GM19023 (cell line): ENCODE measurements at regions not wholly inside any gene's neighbourhood (a gene's known extent, or its start where the extent isn't known, plus 50 kb on each side); places are given as distances from the start of the nearest gene placed in this dataset.

Experiments used
- ATAC-seq: cut with Tn5 transposase; IDR thresholded peaks from one replicate; pipeline ENCODE4 v1.9.1; 2021; ENCODE audit warnings: mild to moderate bottlenecking, moderate library complexity; ENCODE audit not compliant: unreplicated experiment

DNA sequence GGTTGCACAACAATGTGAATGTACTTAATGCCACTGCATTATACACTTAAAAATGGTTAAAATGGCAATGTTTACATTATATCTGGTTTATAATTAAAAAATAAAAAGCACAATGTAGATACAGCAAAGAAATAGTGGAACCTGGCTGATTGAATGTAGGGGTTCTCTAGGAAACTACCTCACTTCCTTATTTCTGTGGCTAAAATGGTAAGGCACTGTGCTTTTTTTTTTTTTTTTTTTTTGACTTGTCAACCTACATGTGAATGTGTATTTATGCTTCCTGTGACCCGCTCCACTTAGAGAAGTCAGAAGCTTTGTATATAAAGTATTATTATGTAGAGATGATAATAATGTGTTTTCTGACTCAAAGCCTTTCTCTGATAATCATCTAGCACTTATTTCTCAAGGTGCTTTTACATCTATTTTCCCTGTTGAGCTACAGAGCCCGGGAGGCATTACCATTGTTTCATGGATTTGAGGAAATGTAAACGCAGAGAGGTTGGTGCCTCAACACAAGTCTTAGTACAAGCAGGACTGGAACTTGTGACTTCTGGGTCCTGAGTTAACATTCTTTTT lies 55.0 kb downstream of the SOX4 start:
- ATAC-seq = no peak

DNA sequence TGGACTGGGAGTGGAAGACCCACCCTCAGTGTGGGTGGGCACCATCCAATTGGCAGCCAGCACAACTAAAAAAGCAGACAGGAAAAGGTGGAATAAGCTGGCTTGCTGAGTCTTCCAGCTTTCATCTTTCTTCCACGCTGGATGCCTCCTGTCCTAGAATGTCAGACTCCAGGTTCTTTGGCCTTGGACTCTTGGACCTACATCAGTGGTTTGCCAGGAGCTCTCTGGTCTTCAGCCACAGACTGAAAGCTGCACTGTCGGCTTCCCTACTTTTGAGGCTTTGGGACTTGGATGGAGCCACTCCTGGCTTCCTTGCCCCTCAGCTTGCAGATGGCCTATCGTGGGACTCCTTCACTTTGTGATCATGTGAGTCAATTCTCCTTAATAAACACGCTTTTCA lies 59.8 kb downstream of the SOX4 start:
- ATAC-seq = no peak

DNA sequence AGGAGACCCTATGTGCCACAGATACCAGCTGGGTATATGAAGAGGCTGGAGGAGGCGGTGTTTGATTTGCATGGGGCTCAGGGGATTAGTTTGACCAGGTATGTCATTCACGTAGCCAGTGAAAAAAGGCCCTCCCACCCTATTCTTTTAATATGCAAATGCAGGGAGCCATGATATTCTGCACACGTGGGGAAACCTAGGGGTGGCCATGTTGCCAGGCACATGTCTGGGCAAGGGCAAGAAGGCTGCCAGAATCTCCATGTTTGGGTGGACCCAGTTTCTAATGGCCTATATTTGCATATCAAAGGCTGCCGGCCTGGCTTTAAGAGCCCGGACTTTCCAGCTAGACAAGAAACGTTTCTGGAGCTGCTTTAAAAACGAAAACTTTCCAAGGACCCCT lies 60.4 kb downstream of the SOX4 start:
- no peak for ATAC-seq

DNA sequence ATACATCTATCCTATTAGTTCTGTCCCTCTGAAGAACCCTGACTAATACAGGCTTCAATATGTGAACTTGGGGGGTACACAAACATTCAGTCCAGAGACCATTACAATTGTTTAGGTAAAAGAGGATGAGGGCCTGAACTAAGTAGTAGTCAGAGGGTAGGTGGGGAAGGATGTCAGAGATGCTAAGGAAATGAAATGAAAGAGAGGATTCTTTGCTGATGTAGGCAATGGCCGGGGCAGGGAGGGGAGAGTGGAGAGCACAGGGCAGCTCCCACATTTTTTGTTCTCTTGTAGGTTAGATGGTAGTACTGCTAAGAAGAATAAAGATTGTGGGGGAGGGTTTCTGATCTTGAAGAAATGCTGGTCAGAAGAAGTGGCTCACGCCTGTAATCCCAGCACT lies 60.8 kb downstream of the SOX4 start:
- ATAC-seq = no peak

DNA sequence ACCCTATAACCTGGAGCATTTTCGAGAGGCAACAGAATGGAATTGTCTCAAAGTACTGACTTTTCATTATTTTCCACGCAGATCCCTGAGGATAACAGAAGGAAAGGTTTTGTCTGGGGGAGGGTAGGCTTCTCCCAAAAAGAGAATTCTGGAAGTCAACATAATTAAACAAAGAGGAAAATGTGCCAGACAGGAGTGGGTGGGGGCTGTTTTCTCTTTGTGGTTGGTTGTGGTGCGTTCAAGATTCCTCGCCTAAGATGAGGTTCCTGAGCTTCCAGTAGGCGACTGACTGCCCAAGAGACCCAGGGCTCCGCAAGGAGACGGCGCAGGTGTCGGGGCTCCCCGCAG lies 70.4 kb downstream of the SOX4 start:
- ATAC-seq = no peak

DNA sequence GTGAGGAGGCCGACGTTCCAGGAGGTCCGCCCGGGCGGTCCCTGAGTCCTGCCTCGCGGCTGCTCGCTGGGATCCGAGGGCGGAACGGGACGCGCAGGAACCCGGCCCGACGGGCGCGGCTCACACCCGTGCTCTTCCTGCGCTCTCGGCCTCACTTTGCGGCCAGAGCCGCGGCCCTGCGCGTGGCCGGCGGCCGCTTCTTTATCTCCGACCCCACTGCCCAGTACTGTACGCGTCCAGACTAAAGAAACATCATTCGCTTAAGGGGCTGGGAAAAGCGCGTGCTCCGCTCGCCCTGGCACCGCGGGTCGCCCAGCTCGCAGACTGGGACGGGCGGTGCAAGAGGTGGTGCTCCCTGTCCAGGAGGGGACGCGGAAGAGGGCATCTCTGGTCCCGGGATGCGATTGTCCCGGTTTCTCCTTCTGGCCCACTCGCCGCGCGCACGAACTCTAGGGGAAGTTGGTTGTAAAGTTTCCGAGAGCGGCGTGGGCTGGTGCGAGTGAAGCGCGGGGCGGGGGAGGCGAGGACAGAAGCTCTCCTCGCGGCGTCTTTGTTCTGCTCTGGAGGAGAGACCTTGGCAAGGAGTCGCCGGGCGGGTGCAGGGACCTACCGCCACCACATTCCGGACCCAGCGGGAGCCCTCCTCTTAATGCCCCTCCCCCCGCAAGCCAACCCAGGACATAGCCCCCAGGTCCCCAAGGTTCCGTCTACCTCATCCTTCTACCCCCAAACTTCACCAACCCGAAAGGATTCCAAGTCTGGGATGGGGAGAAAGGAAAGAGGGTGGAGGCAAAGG lies 71.0 kb downstream of the SOX4 start:
- no peak for ATAC-seq

DNA sequence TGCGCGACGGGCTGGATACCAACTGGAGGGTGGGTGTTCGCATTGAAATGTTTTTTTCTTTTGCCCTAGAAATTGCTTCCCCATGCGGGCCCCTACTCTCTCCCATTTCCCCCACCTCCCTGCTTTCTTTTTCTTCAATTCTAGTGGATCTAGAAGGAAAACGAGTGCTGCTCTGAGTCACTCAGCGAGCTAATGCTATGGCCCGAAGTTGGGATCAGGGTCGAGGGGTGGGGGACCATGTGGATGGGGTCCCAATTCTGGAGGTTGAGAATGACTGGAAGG lies 71.5 kb downstream of the SOX4 start:
- no peak for ATAC-seq

DNA sequence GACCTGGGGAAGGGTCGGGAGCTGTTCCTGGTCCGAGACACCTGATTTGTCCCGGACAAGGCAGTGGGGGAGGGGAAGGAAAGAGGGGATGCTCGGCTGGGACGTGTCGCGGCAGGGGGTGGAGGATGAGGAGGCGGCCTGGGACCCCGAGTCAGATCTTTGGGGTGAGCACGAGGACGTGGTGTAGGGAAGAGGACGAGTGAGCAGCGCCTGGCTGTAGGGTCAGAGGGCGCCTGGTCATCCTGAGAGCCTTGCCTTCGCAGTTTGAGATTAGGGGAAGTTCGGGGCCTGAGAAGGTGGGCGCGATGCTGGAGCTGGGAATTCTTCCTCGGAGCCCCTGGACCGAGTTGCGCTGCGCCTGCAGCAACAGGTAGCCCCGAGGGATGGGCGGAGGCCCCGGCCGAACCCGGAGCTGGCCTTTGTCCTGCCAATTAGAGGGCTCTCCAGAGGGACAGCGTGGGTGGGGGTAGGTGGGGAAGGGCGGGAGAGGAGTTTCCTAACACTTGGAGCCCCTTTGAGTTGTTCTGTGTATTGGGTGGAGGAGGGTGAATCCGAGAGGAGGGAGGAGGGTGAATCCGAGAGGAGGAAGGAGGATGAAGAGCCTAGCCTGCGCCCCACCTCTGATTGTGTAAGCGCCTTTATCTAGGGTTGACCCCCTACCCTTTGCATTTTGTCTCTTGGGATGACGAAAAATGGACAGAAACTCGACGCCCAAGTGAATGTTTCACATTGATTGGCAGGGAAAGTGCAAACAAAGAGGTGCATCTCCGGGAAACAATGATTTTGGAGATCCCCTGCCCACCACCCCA lies 72.0 kb downstream of the SOX4 start:
- no peak for ATAC-seq

DNA sequence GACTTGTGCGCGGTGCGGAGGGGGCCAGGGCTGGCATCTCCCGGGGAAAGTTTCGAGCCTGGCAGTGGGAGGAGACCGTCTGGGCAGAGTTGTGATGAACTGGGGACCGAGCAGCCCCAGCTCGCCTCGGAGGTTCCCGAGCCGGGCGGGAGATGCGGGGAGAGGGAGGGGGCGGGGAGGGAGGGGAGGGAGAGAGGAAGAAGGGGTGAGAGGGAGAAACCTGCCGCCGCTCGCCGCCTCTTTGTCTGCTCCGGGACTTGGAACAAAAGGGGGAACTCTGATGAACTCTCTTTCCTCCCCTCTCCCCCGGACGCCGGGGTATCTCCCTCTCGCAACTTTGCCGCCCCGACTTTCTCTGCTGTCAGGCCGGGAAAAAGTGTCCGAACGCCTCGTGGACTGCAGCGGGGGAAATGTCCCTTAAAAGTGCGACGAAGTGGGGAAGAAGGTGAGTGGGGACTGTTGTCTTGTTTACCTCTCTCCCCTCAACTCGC lies 72.7 kb downstream of the SOX4 start:
- no peak for ATAC-seq

DNA sequence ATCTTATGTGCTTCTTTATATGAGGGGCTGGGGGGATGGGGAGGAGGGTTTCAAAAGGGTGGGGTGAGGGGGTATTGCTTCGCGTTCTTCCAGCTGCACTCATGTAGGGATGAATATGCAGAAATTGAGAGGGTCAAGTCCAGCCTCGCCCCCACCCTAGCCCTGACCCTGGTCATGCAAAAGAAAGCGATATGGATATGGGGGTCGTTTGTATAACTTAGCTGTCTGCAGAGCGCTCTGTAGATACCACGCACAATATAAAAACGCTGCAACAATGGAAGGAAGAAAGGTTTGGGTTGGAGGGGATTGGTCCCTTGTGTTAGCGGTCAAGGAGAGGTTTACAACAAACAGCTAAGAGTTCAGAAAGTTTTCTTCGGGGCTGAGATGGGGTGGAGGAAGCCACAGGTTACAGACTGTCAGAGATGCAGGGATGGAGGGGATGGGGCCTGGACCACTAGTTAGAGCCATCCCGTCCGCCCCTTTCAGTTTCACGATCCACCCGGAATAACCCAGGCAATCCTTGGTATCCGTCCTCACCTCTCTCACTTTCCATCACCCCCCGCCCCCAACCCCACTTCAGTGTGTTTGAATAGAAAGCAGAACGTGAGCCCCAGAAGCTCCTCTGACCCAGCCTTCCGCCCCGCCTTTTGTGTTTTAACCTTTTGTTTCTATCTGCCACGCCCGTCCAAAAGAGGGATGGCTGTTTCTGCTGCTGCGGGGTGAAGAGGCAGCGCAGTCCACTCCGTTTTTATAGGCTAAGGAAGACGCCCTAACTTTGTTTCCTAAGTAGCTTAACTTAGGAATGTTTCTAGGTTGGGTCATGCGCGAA lies 73.5 kb downstream of the SOX4 start:
- no peak for ATAC-seq

DNA sequence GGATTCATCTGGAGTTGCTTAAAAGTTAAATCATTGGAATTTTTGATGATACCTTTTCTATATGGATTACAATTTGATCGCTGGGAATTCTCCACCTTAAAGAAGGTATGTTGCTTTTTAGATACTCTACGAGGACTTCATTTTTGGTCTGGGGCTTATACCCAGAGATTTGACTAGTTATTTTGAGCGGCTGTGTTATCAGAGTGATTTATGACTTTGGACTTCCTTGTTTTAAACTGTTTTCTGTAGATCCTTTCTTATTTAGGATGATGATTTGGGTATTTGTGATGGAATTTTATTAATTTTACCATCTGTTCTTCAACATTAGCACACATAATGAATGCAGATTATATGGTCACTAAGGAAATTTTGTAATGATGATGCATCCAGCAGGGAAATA lies 75.2 kb downstream of the SOX4 start:
- no peak for ATAC-seq

DNA sequence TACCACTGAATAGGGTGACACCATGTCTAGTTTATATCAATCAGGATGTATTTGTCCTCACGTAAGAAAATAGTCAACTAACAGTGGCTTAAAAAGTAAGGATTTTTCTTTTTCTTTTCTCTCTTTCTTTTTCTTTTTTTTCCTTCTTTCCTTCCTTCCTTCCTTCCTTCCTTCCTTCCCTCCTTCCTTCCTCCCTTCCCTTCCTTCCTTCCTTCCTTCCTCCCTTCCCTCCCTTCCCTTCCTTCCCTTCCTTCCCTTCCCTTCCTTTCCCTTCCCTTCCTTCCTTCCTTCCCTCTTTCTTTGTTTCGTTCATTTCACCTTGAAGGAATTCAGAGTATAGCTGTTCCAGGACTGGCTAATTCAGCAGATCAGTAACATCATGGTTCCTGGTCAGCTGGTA lies 83.2 kb downstream of the SOX4 start:
- no peak for ATAC-seq

DNA sequence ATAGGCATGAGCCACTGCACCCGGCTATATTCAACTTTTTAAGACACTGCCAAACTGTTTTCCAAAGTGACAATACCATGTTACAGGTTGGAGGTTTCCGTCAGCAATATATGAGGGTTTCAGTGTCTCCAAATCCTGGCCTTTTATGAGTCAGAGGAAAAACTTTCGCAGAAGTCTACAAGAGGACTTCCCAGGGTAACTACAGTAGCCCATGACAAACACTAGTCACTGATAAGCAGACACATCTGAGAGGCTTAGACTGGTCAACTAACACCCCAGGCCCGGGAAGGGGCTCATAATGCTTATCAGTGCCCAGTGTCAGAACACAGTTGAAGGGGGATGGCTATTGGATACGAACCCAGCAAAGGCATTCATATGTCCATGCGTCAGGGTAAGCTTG lies 85.4 kb downstream of the SOX4 start:
- ATAC-seq = no peak

DNA sequence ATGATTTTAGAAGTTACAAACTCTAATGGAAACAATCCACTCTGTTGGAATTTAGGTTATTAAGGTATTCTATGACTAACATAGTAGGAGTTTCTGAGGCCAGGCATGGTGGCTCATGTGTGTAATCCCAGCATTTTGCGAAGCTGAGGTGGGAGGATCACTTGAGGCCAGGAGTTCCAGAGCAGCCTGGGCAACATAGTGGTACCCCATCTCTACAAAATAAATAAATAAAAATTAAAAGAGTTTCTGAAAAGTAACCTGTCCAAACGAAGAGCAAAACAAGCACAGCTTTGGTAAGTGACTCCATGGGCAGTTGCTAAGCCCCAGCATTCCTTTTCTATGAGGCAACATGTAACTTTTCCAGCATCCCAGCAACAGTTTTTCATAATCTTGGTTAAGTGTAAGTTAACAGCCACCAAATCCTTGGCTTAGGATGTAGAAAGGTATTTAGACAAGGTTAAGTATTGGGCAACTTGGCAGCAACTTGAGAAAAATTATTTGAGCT lies 86.3 kb downstream of the SOX4 start:
- no peak for ATAC-seq

DNA sequence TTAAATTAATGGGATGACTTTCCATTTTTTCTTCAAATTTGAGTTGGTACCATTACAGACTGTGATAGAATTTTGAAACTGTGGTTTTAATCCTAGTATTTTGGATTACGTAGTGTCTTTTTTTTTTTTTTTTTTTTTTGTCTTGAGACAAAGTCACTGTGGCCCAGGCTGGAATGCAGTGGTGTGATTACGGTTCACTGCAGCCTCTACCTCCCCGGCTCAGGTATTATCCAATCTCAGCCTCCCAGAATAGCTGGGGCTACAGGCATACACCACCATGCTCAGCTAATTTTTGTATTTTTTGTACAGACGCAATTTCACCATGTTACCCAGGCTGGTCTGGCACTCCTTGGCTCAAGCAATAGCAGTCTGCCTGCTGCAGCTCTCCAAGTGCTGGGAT lies 87.1 kb downstream of the SOX4 start:
- no peak for ATAC-seq

DNA sequence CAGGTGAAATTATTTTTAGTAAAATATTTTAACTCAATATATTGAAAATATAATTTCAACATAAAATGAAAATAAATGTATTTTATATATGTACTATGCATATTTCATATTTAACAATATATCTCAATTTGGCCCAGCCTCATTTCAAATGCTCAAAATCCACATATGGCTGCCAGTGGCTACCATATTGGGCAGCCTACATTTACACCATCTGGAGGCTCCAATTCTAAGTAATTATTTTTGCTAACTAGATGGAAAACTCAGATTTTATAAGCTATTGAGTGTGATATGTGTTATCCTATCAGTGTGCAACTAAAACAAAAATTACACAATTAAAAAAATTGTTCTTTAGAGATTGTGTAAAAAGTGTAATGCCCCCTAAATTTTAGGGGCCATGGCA lies 96.9 kb downstream of the SOX4 start:
- ATAC-seq = no peak

DNA sequence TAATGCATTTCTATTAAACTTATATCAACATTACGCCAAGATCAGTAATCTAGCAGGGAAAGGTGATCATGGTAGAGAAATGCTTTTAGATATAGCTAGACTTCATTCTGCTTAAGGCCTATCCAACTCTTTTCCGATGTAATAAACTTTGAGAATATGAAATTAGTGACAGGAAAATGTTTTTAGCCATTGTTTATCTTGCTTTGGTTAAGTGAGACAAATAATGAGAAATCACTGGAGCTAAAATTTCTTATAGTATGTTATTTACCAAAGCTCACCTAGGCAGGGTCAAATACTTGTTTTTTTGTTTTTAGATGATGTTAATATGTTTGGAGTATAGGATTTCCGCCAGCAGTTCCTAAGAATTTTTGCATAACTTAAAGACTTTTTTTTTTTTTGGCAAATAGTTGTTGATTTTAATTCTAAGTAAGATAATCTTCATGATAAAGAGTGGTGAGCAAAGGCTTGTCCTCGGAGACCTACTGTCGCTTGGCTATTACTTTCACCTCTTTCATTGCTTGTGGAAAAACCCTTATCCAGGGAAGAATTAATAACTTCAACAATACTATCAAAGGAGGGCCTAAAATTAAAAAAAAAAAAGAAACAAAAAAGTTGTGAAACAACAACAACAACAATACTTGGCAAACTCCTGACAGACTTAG lies 98.3 kb downstream of the SOX4 start:
- no peak for ATAC-seq

DNA sequence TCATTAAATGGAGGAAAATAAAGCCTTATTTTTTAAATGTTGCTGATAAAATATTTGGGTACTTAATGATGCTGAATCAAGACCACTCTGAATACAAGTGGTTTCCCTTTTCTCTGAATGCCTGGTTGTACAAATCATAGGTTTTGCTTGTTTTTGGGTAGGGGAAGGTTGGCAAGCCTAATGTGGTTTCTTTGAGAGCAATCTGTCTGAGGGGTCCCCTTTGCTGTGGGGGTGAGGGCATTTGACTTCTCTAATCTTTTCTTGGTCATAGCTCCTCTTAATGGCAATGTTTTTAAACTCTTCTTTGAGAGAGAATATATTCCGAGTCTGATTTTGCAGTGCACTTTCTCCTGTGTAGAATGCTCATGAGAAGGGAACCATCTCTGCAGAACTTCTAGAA lies 99.2 kb downstream of the SOX4 start:
- no peak for ATAC-seq

DNA sequence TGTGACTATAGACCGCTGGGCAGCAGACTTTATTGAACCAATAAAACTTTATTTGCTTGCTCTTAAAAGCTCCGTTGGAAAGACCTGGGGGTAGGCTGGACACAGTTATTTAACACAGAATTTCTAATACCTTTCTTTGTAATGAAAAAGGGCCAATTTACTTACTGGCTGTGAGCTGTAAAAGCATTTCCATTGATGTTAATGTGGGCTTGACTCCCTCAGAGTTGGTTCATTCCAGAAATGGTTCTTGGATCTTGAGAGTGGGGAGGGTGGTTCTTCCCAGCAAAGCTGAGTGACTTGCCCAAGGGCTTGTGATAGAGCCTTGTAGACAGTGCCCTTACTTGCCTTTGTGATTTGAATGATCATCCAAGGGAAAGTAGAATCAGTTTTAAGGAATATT lies 100.6 kb downstream of the SOX4 start:
- no peak for ATAC-seq

DNA sequence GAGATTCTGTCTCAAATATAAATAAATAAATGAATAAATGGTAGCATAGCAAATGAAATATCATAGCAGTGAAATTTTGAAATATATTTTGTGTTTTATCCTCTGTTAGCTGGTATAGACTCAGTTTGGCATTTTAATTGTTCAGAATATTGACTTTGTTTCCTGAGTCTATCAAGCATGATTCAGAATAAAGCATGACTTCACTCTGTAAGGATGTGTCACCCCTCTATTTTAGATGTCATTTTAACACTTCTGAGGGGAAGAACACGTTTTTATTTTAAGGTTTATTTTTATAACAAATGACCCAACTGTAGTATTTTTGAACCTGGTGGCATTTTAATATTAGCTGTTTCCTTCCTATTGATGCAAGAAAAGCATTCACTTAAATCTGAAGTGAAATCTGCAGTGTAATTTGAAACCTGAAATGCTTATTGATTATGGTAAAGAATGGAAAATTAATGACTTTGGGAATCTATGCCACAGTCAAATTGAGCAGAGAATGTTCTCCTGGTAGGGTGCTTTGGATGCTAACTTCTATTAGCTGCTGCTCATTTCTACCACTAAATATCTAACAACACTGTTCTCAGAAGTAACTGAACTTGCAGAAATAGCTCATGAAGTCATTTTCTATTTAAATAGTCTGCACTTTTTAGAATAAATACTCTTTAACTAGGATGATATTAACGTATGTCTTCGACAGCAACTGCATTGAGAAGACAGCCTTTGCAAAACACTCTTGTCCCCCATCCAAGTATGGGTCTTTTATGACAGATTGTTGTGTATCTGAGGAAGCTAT lies 114.2 kb downstream of the SOX4 start:
- no peak for ATAC-seq
